ENCODE measurements at regions not wholly inside any gene's neighbourhood (a gene's known extent, or its start where the extent isn't known, plus 50 kb on each side); places are given as distances from the start of the nearest gene placed in this dataset.

DNA sequence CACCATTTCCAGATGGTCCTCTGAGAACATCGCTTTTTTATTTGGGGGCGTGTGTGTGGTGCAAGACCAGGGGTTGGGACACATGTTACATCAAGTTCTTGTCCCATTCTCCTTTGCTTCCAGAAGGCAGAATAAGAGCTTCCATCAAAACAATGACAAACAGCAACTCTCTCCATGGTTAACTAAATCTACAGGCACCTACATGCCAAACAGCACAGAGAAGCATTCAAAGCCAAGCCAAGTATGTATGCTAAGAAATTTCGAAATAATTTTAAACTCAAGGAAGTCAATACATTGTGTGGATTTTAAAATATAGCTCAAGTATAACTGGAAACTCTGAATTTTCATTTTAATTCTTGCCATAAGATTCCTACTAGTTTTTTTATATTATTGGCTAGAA is 105.6 kb downstream of the SEC61B start:
- no peak for DNase-seq

DNA sequence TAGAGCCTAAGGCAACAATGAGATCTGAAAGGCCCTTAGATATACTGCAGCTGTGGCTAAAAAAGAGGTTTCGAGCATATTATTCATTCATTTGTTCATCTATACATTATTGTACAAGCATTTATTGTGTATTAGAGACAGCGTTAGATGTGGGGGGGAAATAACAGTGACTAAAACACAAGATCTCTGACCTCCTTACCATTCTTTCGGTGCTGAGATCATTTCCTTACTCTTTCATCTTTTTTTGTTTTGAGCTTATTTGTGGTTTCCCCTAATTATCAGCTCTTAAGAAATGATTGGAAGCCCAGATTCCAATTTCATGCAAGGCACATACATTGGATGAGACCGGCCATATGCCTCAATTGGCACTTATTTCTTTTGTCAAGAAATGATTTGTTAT is 113.2 kb downstream of the SEC61B start:
- no peak for DNase-seq

DNA sequence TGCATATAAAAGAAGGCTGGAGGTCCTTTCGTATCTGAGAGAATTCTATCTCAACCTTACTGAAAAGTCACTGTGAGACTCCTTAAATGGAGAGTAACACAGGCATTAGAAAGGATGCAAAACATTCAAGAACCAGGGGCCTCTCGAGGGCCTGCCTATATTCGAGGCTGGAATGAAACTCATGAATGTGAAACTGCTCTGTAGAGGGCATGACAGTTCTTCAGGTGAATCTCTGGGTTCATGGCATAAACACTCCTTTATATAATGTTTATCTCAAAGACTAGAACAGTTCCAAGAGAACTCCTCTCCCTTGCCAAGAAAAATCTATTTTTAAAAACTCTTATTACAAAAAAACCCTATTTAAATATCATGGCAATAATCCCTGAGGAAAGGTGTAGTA is 113.9 kb downstream of the SEC61B start:
- no peak for DNase-seq

DNA sequence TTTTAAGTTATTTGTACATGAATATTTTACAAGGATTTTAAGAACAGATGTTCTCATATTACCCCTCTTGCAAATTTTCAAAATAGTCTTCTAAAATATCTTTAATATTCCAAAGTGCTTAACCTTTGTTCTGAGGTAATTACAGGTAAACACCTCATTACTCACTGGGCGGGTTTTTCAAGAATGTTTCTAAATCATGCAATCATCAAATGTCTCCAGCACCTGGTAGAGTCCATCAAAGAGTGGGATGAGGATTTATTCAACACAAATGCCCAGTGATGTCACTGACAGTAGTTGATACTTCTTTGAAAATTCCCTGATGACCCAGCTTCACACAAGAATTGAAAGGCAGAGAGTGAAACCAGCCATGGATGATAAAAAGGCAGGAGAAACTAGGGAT is 114.4 kb downstream of the SEC61B start:
- no peak for DNase-seq

DNA sequence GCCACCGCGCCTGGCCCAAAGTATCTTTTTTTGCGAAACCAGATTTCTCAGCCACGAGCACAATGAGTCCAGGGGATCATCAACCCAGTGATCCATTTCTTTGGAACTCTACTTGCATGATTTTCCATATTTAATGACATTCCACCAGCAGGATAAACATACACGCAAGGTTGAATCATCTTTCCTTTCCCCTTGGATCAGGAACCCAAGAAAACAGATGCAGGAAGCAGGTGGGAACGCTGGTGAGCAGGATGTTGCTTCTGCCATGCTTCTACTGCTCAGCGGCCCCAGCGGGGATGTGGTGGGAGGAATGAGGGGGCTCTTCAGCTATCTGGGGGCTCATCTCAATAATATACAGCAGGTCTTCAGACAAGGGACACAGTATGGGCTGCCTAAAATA is 118.2 kb downstream of the SEC61B start:
- DNase-seq: no peak

DNA sequence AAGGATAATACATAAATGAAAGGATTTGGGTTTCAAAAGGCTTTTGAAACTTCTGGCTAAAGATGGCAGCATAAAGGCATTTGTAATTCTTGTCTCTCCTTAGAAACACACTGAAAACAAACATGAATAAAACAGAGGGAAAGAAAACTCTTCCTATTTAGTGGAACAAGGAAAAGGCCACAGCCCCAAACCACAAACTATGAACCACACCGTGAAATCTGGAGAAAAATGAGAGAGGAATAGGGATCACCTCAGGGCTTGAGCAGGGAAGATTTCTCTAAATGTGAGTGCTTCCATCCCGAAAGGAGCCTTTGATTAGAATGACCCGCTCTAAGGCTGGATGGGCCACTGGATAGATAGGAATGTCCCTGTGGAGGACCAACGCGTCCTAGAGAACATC is 119.6 kb downstream of the SEC61B start:
- DNase-seq: no peak

DNA sequence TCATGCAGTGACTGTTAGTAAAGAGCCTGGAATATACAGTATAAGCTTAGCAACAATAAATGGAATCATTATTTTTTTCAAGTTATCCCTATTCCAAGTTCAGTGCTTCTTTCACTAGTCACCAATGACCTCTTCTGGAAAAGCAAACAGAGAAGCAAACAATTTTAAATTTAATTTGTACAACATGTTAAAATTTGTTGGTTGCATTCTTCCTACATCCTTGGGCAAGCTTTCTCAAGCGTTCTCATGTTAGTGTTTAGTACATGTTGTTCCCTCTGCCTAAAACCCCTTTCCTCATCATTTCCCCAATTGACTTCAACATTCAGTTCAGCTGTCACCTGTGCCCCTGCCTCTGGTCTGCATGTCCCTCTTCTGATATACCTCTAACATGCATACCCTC is 123.4 kb downstream of the SEC61B start:
- no peak for DNase-seq

DNA sequence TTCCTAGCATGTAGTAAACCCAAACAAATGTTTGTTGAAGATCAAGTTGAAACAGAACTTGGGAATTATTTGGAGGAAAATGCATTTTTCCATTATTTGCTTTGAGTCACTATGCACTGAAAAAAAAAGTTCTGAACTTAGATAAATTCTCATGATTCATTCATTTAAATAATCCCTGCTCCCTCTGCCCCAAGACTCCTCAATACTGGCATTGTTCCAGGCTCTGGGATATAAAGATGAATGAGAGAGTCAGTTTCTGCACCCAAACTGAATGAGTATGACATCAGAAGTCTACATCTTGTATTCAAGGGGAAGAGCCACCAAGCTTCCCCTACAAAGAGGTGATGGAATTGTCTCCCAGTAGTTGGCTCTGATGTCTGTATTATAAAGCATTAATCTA is 123.9 kb downstream of the SEC61B start:
- no peak for DNase-seq

DNA sequence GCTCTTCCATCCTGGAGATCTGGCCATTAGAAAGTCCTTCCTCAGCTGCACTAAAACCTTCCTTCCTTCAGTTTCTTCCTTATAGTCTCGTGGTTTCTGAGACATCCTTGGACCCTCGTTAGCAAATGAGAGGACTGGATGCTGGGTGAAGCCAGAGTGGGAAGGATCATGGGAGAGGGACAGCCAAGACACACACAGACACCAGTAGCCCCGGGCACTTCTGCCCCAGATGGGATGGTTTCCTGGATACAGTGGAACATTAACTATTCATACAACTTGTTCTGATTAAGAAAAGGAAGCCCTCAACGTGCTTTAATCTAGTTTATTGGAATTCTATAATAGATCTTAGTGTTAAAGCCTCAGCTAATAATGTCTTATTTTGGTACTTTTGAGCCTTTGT is 125.5 kb downstream of the SEC61B start:
- DNase-seq: no peak

DNA sequence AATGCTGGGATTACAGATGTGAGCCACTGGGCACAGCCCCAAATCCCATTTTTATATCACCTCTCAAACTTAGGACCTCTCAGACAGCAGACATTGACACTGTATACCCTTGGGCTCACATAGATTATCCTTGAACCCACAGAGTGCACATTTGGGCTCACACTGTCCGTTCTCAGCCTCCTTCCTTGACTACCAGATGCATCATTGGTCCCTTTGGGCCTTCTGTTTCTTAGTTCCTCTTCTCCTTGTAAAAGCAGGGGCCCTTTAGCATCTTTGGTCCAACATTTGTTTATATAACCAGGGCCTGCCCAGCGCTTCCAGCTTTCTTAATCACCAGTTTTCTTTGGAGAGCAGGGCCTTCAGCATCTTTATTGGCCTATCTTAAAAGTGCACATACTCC is 126.2 kb downstream of the SEC61B start:
- no peak for DNase-seq

DNA sequence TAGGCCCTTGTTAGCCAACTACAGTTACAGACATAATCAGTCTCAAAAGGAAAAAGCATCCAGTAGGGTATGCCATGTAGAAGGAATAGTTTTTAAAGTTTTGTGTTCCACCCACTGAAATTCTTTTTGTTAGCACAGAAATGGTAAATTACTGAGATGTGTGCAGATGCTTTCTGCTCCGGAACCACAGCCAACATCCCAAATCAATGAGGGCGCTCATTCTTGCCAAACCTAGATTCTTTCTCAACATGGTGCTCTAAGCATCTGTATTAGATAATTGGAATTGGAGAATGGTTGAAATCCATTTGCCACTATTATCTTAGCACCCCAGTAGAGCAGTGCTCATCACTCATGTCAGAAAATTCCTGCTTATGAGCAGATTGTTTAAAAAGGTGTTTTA is 127.8 kb downstream of the SEC61B start:
- DNase-seq: no peak

DNA sequence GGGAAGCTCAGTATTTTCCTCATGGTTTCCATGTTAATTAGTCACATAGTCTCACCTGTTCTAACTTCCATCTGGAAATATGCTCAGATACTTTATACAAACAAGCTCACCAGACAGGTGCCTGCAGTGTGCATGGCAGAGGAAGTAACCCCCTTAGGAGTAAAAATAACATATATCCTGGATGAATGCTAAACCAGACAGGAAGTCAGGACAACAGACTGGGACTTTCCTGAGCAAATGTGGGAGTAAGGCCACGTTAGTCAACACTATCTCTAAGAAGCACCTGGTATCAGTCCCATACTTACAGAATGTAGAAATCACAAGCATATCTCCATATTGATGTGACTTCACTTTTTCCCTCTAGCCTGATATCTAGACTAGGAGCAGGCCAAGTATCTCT is 128.4 kb downstream of the SEC61B start:
- no peak for DNase-seq

DNA sequence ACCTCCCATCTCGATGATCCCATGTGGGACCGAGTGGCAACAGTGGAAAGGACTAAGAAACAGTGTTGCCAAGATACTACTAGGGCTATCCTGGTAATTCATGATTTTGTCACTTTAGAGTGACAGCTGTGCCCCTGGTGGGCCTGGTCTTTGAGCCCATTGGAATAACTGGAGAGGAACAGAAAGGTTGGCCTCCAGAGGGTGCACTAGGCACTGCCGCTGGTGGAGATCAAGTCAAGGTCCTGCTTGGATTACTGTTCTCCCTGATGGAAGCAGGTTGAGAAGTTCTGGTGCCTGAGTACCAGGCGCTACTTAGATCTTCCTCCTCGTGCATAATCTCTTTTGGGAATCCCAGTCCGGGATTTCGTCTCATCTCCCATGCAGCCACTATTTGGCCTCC is 129.6 kb downstream of the SEC61B start:
- DNase-seq: no peak

DNA sequence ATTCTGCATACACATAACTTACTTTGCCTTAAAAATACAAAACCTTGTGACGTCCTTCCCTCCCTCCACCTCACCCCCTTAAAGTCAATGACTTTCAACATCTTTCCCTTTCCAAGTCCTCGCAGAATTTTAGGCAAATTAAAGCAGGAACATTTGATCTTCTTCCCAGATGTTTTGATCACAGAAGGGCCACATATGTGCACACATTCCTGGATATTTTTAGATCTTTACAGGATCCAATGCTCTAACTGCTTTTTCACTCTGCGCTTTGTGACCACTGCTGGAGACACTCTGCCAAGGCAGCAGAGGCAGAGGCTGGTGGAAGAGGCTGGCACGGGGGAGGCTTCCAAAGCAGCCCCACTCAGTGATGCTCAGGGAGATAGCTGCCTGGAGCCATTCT is 130.7 kb downstream of the SEC61B start:
- DNase-seq: no peak

DNA sequence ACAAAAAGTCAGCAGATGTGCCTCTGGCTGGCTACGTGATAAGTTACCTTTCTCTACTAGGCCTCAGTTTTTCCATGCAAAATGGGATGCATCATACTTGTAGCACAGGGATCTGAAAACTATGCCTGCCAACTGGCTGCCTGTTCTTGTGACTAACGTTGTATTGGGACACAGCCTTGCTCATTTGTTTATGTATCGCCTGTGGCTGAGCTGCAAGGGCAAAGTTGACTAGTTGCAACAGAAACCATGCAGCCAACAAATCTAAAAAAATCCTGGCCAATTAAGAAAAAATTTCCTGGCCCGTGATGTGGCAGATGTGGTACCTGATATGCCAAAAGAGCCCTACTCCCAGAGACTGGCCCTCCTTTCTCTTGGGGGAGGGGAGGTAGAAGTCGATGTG is 131.3 kb downstream of the SEC61B start:
- DNase-seq: no peak

DNA sequence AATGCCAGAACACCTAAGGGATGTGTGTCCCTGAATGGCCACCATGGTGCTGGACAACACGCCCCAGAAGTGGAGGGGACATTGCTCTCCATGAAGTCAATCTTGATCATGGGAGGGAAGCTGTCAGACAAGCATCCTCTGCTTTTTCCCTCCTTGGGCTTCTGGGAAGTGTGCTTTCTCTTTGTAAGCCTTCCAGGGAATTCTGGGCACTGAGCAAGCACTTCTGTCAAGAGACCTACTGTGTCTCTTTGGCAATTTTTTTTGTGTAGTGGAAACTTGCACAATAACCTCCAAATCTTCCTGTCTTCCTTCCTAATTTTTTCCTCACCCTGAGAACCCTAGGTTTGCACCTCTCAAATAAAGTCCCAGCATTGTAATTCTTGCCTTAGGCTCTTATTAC is 132.0 kb downstream of the SEC61B start:
- DNase-seq: no peak

DNA sequence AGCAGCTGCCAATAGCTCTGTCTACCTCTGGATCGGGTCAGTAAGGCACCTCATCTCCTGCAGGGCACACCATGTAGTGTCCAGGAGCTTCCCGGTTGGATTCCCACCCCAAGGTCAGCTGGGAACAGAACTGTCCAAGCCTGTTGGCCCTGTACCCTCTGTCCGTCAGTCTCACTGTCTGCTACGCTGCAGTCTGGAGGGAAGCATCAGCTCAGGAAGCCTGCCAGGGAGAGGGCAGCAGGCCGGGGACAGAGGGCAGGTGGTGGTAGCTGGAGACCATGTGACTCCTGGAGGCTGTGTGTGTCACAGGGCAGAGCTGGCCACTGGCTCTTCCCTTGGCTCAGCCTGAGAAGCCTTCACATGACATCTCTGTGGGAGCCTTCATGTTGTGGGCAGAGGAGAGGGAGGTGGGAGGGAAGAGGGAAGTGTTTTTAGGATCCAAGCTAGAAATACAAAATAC is 134.5 kb downstream of the SEC61B start:
- no peak for DNase-seq

DNA sequence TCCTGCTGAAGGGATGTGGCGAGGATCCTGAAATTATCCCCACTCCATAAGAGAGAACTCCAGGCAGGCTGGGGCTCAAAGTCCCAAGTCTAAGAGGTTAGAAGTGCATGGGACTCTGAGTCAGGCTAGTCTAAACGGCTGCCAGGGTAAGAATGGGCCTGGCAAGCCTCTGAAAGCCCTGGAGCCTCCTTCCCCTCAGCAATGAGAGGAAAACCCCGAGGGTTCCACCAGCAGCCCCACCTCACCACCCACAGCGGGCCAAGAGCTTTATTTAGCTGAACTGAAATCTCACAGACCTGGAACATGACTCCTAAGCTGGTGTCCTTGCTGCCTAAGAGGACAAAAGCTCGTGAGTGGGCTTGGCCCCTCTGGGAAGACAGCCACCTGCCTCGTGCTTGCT is 135.5 kb downstream of the SEC61B start:
- no peak for DNase-seq

DNA sequence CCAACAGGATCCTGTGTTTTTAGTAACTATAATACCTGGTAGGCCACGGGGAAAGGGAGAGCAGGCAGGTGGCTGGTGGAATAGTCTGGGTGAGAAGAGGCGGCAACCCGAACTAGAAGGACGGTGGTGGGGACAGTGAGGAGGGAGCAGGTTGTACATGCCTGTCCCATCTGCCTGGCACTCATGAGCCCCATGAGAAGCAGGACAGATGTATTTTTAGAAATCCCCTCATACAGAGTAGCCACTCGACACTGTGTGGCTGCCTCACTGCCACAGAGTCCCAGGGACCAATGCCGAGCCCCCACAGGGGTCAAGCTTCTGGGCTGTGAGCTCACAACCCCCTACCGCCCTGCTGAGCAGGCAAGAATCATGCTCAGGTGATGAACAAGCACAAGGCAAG is 136.6 kb downstream of the SEC61B start:
- no peak for DNase-seq

DNA sequence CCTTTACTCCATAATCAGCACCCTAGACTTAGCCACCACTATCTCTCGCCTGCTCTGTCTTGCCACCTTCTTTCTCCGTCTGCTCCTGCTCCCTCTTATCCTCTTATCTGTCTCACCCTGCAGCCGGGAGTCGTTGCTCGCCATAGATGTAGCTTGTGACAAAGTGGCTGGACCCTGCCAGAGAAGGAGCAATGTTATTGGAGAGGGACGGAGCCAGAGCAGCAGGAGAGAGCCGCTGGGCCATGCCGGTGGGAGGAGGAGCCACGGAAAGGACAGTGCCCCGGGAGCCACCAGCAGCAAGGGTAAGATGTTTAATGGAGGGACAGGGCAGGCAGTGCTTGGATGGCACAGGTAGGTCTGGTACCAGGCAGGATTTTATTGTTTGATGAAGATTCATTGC is 137.3 kb downstream of the SEC61B start:
- no peak for DNase-seq

DNA sequence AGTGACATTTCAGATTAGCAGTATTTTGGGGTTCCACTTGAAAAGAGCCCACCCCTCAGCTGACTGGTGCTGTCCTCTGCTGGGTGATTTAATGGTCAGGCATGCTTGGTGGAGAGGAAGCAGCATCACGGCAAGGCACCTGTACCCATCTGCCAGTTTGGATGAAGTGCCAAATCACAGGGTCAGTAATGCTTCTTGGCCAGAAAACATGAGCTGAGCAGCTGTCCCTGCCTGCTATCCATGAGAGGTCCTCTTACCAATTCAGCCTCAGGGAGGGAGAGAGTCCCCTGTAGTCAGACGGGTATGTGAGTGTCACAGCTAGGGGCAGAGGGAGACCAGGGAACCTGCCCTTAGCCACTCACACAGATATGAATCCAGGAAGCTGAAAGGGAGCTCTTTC is 137.9 kb downstream of the SEC61B start:
- no peak for DNase-seq

DNA sequence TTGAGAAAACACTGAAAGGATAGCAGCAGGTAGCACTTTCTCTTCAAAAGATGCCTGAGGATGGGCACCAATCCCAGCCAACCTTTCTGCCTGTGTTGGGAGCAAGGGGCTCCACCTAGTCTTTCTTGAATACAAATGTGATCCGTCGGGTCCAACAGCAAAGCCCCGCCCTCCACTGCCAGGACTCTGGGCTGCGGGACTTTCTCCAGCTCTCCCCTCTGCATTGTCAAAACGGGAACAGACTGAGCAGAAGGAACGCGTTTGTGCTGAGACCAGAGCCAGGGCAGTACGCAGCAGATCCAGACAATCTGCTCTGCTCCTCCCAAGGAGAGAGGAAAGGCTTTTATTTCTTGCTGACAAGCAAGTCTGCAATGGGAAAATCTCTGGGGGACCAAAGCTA is 139.7 kb downstream of the SEC61B start:
- DNase-seq: no peak

DNA sequence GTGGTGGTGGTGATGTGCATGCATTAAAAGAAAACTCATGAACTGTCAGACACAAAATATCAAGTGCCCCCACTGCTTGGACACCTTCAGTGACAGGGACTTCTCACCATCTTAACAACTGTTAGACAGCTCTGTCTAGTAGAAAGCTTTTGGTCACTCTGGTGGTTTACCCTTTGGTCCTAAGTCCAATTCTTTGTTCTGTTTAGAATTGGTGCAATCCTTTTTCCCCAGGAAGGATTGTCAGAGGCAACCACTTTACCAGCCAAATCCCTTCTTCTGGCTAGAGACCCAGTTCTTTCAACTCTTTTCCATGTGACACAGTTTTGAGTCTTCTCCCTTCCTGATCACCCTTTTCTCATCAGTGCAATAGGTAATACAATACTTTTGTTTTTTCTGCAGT is 140.2 kb downstream of the SEC61B start:
- no peak for DNase-seq

DNA sequence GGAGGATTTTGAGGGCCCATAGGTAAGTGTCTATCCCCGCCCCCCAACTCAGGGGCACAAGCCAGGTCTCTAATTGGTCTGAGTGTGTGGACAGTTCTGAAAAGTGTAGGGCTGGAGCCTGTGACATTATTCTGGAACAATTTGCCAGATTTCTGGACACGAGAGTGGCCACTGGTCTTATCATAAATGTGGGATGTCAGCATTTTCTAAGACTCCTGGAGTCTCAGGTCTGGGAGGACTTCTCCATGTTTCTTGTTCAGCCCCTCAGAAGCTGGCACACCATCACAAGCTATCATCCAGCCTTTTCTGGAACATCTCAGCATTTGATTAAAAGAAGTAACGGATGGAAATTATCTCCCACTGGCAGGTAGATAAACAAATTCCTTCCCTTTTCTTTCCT is 141.4 kb downstream of the SEC61B start:
- DNase-seq: no peak

DNA sequence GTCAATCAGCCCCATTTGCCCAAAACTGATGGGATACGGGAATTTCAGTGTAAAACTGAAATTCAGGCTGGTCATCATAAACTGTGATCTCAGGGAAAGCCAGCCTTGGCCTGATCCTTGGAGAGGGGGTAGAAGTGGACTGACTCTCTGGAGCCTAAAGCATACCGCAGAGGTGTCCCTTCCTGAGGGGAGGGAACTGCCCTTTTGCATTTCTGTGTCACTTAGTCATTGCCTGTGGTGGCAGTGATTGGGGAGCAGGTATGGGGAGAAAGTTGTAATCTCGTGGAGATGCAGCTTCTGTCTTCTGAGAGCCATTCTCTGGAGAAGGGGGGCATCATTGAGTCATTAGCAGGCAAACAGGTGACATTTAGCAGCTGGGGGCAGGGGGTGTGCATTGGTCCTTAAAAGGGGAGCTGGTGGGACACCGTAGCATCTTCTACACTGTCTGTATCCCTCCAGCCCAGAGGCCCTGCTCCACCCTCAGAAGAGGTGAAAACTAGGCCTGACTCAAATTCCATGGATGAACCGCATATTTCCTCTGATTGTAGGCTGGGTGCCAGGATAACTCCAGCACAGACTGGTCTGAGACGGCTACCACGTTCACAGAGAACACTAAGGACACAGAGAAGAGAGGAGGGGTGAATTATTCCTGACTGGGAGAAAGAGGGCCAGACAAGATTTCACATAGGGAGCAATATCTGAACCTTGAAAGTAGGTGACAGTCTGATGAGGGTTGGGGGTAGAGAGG is 143.3 kb downstream of the SEC61B start:
- DNase-seq: no peak

DNA sequence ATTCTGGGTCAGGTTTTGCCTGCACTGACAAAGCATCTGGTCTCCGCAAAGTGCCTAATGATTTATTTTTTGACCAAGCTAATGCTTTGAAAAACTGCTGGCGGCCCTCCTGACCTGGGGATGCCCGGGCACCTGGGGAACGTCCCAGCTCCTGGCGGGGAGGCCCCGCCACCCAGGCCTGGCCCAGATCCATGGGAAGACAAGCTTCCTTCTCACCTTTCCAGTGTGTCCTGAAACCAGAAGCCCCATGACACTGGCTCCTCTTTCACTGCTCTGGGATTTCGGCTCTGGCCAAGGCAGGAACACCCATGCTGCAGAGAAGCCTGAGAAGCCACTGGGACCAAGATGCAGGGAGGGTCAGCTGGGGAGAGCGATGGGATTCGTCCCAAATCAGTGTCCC is 144.1 kb downstream of the SEC61B start:
- no peak for DNase-seq

All from activated CD8-positive, alpha-beta memory T cell treated with anti-CD3 and anti-CD28 coated beads for 24 hours (primary cell).